Lung (tissue), 11 donors: ENCODE measurements at regions not wholly inside any gene's neighbourhood (a gene's known extent, or its start where the extent isn't known, plus 50 kb on each side); places are given as distances from the start of the nearest gene placed in this dataset.

Source experiments
- ATAC-seq: fragments of 200-7000 bp; cut with Tn5 transposase; one replicate; pipeline ENCODE4 v1.9.1; 2020; ENCODE audit warnings: moderate number of reproducible peaks; ENCODE audit not compliant: insufficient read depth, low FRiP score
- DNase-seq, 3 donors: peaks; one replicate each; pipeline ENCODE4 v3.0.0-alpha.2; 2013 to 2017
- H3K27ac ChIP-seq, 2 donors: one replicate each; pipeline ENCODE4 v1.5.1; 2013; ENCODE audit warnings: mild to moderate bottlenecking in 2 of 2, moderate library complexity in 2 of 2, control low read depth in 1 of 2, inconsistent platforms in 1 of 2, low read depth in 1 of 2, low read length in 1 of 2
- H3K27me3 ChIP-seq, 3 donors: one replicate each; pipeline ENCODE4 v1.5.1; 2013; ENCODE audit warnings: low read length in 2 of 3; ENCODE audit not compliant: control insufficient read depth in 3 of 3, insufficient read depth in 3 of 3
- H3K36me3 ChIP-seq, 4 donors: one replicate each; pipeline ENCODE4 v1.5.1; 2013; ENCODE audit warnings: low read length in 4 of 4, mild to moderate bottlenecking in 1 of 4, moderate library complexity in 1 of 4; ENCODE audit not compliant: control insufficient read depth in 4 of 4, insufficient read depth in 4 of 4
- H3K4me1 ChIP-seq, 5 donors: one replicate each; pipeline ENCODE4 v1.5.1; 2013; ENCODE audit warnings: low read length in 5 of 5, mild to moderate bottlenecking in 2 of 5, moderate library complexity in 1 of 5; ENCODE audit not compliant: control insufficient read depth in 5 of 5, insufficient read depth in 5 of 5
- H3K4me3 ChIP-seq: one replicate; pipeline ENCODE4 v1.5.1; 2013; ENCODE audit warnings: mild to moderate bottlenecking, control low read depth, moderate library complexity
- H3K9ac ChIP-seq, 2 donors: one replicate each; pipeline ENCODE4 v1.5.1; 2013; ENCODE audit warnings: low read length in 2 of 2, control low read depth in 1 of 2; ENCODE audit not compliant: insufficient read depth in 1 of 2
- H3K9me3 ChIP-seq, 4 donors: one replicate each; pipeline ENCODE4 v1.5.1; 2013; ENCODE audit warnings: low read length in 3 of 4, mild to moderate bottlenecking in 1 of 4, moderate library complexity in 1 of 4; ENCODE audit not compliant: control insufficient read depth in 4 of 4, insufficient read depth in 3 of 4
- CTCF ChIP-seq: IDR thresholded peaks from 2 replicates; pipeline ENCODE4 v1.5.1; 2012; ENCODE audit warnings: mild to moderate bottlenecking; ENCODE audit errors: control extremely low read depth, extremely low read depth
- WGBS, 2 donors: extraction: QIAGEN DNeasy Blood & Tissue Kit; methylation state at CpG; one replicate each; pipeline ENCODE4 v1.1.7; 2013; 5-methylcytosine and 5-hydroxymethylcytosine counted together
- donor health status: control.
- donor health status: control.
- donor health status: Bipolar disorder and iron deficiency.
- donor health status: healthy.
- donor health status: DM: yes; HTN: yes; CAD: no.

GRCh38 chr17:27218041-27218440, 75.9 kb upstream of the WSB1 start:
- TF ChIP-seq CTCF: no peak
- Histone ChIP-seq H3K9ac (no peak overlapping the region), H3K27ac (no peak overlapping the region), H3K4me3 (no peak overlapping the region), H3K36me3 (no peaks in the 10 kb centered on the region), H3K4me1 (no peaks in the 10 kb centered on the region), H3K9me3 (peaks cover 0 to 5% (median 2%) of the 10 kb centered on the region in 4 donors), H3K27me3 (no peaks in the 10 kb centered on the region)
- ATAC-seq (no peak), DNase-seq (no peak)
- 66 to 79% methylated on average over 3 of the region's 3 CpGs for WGBS, 2 donors

- Histone ChIP-seq H3K36me3 (no peaks in the 10 kb centered on the region), H3K27me3 (no peaks in the 10 kb centered on the region), H3K9me3 (peaks cover 0 to 5% (median 2%) of the 10 kb centered on the region in 4 donors), H3K9ac (no peak overlapping the region), H3K27ac (no peak overlapping the region), H3K4me1 (no peaks in the 10 kb centered on the region), H3K4me3 (no peak overlapping the region)
- no peak for DNase-seq
- 86 to 91% methylated on average over 6 of the region's 6 CpGs for WGBS, 2 donors
- no peak for ATAC-seq
- no peak for TF ChIP-seq CTCF
Observed at GRCh38 chr17:27218719-27219488, 75.0 kb upstream of the WSB1 start.

GRCh38 chr17:27222515-27222914, 71.4 kb upstream of the WSB1 start:
- H3K4me3 ChIP-seq: no peak overlapping the region
- WGBS, 2 donors: 88 to 96% methylated on average over 1 of the region's 1 CpG
- no peak for TF ChIP-seq CTCF

More at GRCh38 chr17:27222515-27222914, 71.4 kb upstream of the WSB1 start:
- Histone ChIP-seq H3K27me3 (no peaks in the 10 kb centered on the region), H3K36me3 (no peaks in the 10 kb centered on the region), H3K9me3 (peaks cover 0 to 2% (median 0%) of the 10 kb centered on the region in 4 donors), H3K9ac (no peak overlapping the region), H3K27ac (no peak overlapping the region), H3K4me1 (no peaks in the 10 kb centered on the region)
- ATAC-seq (no peak), DNase-seq (no peak)
